WTC11 (cell line): ENCODE measurements at regions not wholly inside any gene's neighbourhood (a gene's known extent, or its start where the extent isn't known, plus 50 kb on each side); places are given as distances from the start of the nearest gene placed in this dataset.

ENCODE experiments used
- ATAC-seq: fragments of 200-7000 bp; cut with Tn5 transposase; 2 replicates; pipeline ENCODE4 v1.10.0; 2021; ENCODE audit warnings: mild to moderate bottlenecking, moderate library complexity
- CTCF ChIA-PET: fragments of 300-600 bp; sonication (Branson Sonifier 250); formaldehyde crosslinking; loops from one replicate; lab custom pipeline; 2021; ENCODE audit warnings: antibody characterized with exemption; lab: Charles Lee
- POLR2A ChIA-PET: fragments of 350-600 bp; sonication (Branson Sonifier 250); formaldehyde crosslinking; loops from one replicate; lab custom pipeline; 2021; ENCODE audit warnings: antibody characterized with exemption; lab: Charles Lee
- DNase-seq: peaks from one replicate; pipeline ENCODE4 v3.0.0; 2021; ENCODE audit warnings: low spot score
- H3K27ac Mint-ChIP-seq: 2 replicates; pipeline ENCODE4 v1.8.0; 2021; ENCODE audit warnings: mixed read lengths
- H3K27me3 Mint-ChIP-seq: 2 replicates; pipeline ENCODE4 v1.8.0; 2021; ENCODE audit warnings: low read depth, mild to moderate bottlenecking, moderate library complexity, mixed read lengths
- H3K36me3 Mint-ChIP-seq: 2 replicates; pipeline ENCODE4 v1.8.0; 2021; ENCODE audit warnings: mixed read lengths
- H3K4me1 Mint-ChIP-seq: 2 replicates; pipeline ENCODE4 v1.8.0; 2022; ENCODE audit warnings: mixed read lengths
- H3K4me3 Mint-ChIP-seq: 2 replicates; pipeline ENCODE4 v1.8.0; 2021; ENCODE audit warnings: mild to moderate bottlenecking, moderate library complexity, mixed read lengths
- H3K9me3 Mint-ChIP-seq: 2 replicates; pipeline ENCODE4 v1.8.0; 2021; ENCODE audit warnings: mixed read lengths
- AFF4 ChIP-seq: sonication (generic); formaldehyde crosslinking; IDR thresholded peaks from 2 replicates; pipeline ENCODE4 v1.8.1; 2023; ENCODE audit warnings: mild to moderate bottlenecking, missing genetic modification reagents, borderline replicate concordance
- CREB1 ChIP-seq: sonication (generic); formaldehyde crosslinking; IDR thresholded peaks from 2 replicates; pipeline ENCODE4 v1.8.0; 2023; ENCODE audit warnings: mild to moderate bottlenecking, missing genetic modification reagents
- ELF4 ChIP-seq: sonication (generic); formaldehyde crosslinking; IDR thresholded peaks from 2 replicates; pipeline ENCODE4 v1.8.1; 2022; ENCODE audit warnings: low read depth, mild to moderate bottlenecking, moderate library complexity, missing genetic modification reagents
- ERG ChIP-seq: fragments of 250-450 bp; sonication (Bioruptor Pico); IDR thresholded peaks from 2 replicates; pipeline ENCODE4 v1.8.0; 2021; ENCODE audit warnings: mild to moderate bottlenecking
- FOXP1 ChIP-seq: sonication (generic); formaldehyde crosslinking; IDR thresholded peaks from 2 replicates; pipeline ENCODE4 v1.8.0; 2022; ENCODE audit warnings: missing genetic modification reagents, mild to moderate bottlenecking, moderate library complexity, borderline replicate concordance
- GTF2I ChIP-seq: fragments of 250-450 bp; sonication (Bioruptor Pico); conservative IDR thresholded peaks from 2 replicates; pipeline ENCODE4 v1.4.0; 2021; ENCODE audit warnings: mild to moderate bottlenecking
- JUN ChIP-seq: sonication (generic); formaldehyde crosslinking; IDR thresholded peaks from 2 replicates; pipeline ENCODE4 v1.8.0; 2023; ENCODE audit warnings: mild to moderate bottlenecking, missing genetic modification reagents
- MXD4 ChIP-seq: fragments of 250-450 bp; sonication (Bioruptor Pico); IDR thresholded peaks from 2 replicates; pipeline ENCODE4 v1.8.0; 2021; ENCODE audit warnings: mild to moderate bottlenecking, moderate library complexity, borderline replicate concordance
- NFATC4 ChIP-seq: fragments of 250-450 bp; sonication (Bioruptor Pico); IDR thresholded peaks from 2 replicates; pipeline ENCODE4 v1.9.0; 2021; ENCODE audit warnings: mild to moderate bottlenecking
- NFYB ChIP-seq: sonication (generic); formaldehyde crosslinking; conservative IDR thresholded peaks from 2 replicates; pipeline ENCODE4 v1.8.0; 2022; ENCODE audit warnings: low read depth, missing genetic modification reagents
- PRRX2 ChIP-seq: fragments of 250-450 bp; sonication (Bioruptor Pico); IDR thresholded peaks from 2 replicates; pipeline ENCODE4 v1.8.0; 2021; ENCODE audit warnings: mild to moderate bottlenecking
- SMAD4 ChIP-seq: sonication (generic); formaldehyde crosslinking; IDR thresholded peaks from 2 replicates; pipeline ENCODE4 v1.8.0; 2022; ENCODE audit warnings: mild to moderate bottlenecking, missing genetic modification reagents
- ZNF232 ChIP-seq: sonication (generic); formaldehyde crosslinking; IDR thresholded peaks from 2 replicates; pipeline ENCODE4 v1.8.0; 2022; ENCODE audit warnings: mild to moderate bottlenecking, missing genetic modification reagents
- ZNF263 ChIP-seq: sonication (generic); formaldehyde crosslinking; IDR thresholded peaks from 2 replicates; pipeline ENCODE4 v1.8.1; 2022; ENCODE audit warnings: low read depth, mild to moderate bottlenecking, moderate library complexity, missing genetic modification reagents
- ZNF317 ChIP-seq: sonication (generic); formaldehyde crosslinking; IDR thresholded peaks from 2 replicates; pipeline ENCODE4 v1.8.1; 2023; ENCODE audit warnings: low read depth, mild to moderate bottlenecking, moderate library complexity, missing genetic modification reagents, borderline replicate concordance
- ZNF512 ChIP-seq: sonication (generic); formaldehyde crosslinking; IDR thresholded peaks from 2 replicates; pipeline ENCODE4 v1.8.1; 2022; ENCODE audit warnings: missing genetic modification reagents, borderline replicate concordance
- ZNF532 ChIP-seq: fragments of 250-450 bp; sonication (Bioruptor Pico); IDR thresholded peaks from 2 replicates; pipeline ENCODE4 v1.9.0; 2021; ENCODE audit warnings: mild to moderate bottlenecking, borderline replicate concordance
- TF ChIP-seq, protein P1 (sequence below): sonication (generic); formaldehyde crosslinking; IDR thresholded peaks from 2 replicates; pipeline ENCODE4 v1.8.0; 2023; ENCODE audit warnings: missing genetic modification reagents
- TF ChIP-seq, protein P2 (sequence below): sonication (generic); formaldehyde crosslinking; IDR thresholded peaks from 2 replicates; pipeline ENCODE4 v1.8.0; 2022; ENCODE audit warnings: mild to moderate bottlenecking, missing genetic modification reagents

DNA sequence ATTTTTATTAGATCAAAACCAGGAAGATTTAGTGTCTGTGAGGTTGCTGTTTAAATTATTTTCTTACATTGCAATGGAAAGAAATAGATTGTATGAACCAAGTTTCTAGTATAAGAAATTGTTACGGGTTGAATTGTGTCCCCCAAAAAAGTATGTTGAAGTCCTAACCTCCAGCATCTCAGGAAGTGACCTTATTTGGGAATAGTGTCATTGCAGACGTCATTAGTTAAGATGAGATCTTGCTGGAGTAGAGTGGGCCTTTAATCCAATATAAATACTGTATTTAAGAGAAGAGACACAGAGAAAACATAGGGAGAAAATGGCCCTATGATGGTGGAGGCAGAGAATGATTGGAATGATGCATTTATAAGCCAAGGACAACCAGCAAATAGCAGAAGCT, 188.7 kb upstream of the SAMSN1 start:
- ATAC-seq (no peak), DNase-seq (no peak)
- POLR2A ChIA-PET, result no interaction called here
- peaks cover 9% of the 10 kb centered on the region; the same call in 1 of the 2 replicates for H3K4me1 Mint-ChIP-seq
- H3K27me3 Mint-ChIP-seq, result no peaks in the 10 kb centered on the region
- no peak overlapping the region for H3K4me3 Mint-ChIP-seq
- TF ChIP-seq NFYB (no peak), SMAD4 (no peak)
- peaks cover 2% of the 10 kb centered on the region; the same call in 1 of the 2 replicates for H3K36me3 Mint-ChIP-seq
- peaks cover 12% of the 10 kb centered on the region for H3K9me3 Mint-ChIP-seq
- CTCF ChIA-PET, result no interaction called here
- H3K27ac Mint-ChIP-seq, result no peak overlapping the region

- H3K27me3 Mint-ChIP-seq, result no peaks in the 10 kb centered on the region
- CTCF ChIA-PET, result no interaction called here
- peaks cover 3% of the 10 kb centered on the region; the same call in 1 of the 2 replicates for H3K36me3 Mint-ChIP-seq
- no peak for DNase-seq
- peaks cover 9% of the 10 kb centered on the region; the same call in 1 of the 2 replicates for H3K4me1 Mint-ChIP-seq
- no peak overlapping the region for H3K27ac Mint-ChIP-seq
- H3K4me3 Mint-ChIP-seq, result no peak overlapping the region
- ATAC-seq, result no peak
- H3K9me3 Mint-ChIP-seq, result peaks cover 8% of the 10 kb centered on the region
- POLR2A ChIA-PET, result no interaction called here
- TF ChIP-seq AFF4 (CRISPR knock-in tag) (no peak), ZNF317 (no peak), ZNF263 (CRISPR knock-in tag) (no peak), ELF4 (CRISPR knock-in tag) (no peak), JUN (CRISPR knock-in tag) (no peak), CREB1 (no peak), ERG (CRISPR knock-in tag) (no peak), GTF2I (CRISPR knock-in tag) (no peak), FOXP1 (no peak), ZNF512 (CRISPR knock-in tag) (no peak), ZNF232 (CRISPR knock-in tag) (no peak), PRRX2 (CRISPR knock-in tag) (no peak), NFATC4 (no peak), MXD4 (CRISPR knock-in tag) (no peak), ZNF532 (CRISPR knock-in tag) (no peak)
- TF ChIP-seq, protein P1, sequence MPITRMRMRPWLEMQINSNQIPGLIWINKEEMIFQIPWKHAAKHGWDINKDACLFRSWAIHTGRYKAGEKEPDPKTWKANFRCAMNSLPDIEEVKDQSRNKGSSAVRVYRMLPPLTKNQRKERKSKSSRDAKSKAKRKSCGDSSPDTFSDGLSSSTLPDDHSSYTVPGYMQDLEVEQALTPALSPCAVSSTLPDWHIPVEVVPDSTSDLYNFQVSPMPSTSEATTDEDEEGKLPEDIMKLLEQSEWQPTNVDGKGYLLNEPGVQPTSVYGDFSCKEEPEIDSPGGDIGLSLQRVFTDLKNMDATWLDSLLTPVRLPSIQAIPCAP (CRISPR knock-in tag), result no peak
- TF ChIP-seq, protein P2, sequence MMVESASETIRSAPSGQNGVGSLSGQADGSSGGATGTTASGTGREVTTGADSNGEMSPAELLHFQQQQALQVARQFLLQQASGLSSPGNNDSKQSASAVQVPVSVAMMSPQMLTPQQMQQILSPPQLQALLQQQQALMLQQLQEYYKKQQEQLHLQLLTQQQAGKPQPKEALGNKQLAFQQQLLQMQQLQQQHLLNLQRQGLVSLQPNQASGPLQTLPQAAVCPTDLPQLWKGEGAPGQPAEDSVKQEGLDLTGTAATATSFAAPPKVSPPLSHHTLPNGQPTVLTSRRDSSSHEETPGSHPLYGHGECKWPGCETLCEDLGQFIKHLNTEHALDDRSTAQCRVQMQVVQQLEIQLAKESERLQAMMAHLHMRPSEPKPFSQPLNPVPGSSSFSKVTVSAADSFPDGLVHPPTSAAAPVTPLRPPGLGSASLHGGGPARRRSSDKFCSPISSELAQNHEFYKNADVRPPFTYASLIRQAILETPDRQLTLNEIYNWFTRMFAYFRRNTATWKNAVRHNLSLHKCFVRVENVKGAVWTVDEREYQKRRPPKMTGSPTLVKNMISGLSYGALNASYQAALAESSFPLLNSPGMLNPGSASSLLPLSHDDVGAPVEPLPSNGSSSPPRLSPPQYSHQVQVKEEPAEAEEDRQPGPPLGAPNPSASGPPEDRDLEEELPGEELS (CRISPR knock-in tag), result no peak
These were observed 188.1 kb upstream of the SAMSN1 start for GRCh38 chr21:14734191-14734590.
